CD14-positive monocyte (primary cell): ENCODE measurements at regions not wholly inside any gene's neighbourhood (a gene's known extent, or its start where the extent isn't known, plus 50 kb on each side); places are given as distances from the start of the nearest gene placed in this dataset.

ENCODE experiments used
- DNase-seq, 3 donors: peaks; one replicate each; pipeline ENCODE4 v3.0.0-alpha.2; 2011 to 2022
- H2AFZ ChIP-seq: 2 replicates; pipeline ENCODE4 v1.6.0; 2012; ENCODE audit warnings: mild to moderate bottlenecking, low read depth, low read length, inconsistent platforms; ENCODE audit not compliant: insufficient read depth, poor library complexity, severe bottlenecking
- H3K27ac ChIP-seq, 2 donors: 1 replicate in 1 of 2; 2 replicates in 1 of 2; pipeline ENCODE4 v1.5.1; 2012 to 2013; ENCODE audit warnings: low read length in 2 of 2, control low read depth in 1 of 2, inconsistent platforms in 1 of 2, low read depth in 1 of 2, mild to moderate bottlenecking in 1 of 2
- H3K27me3 ChIP-seq, 2 donors: one replicate each; pipeline versions ENCODE4 v1.6.0 to v1.6.1; 2011 to 2013; ENCODE audit warnings: low read length in 2 of 2; ENCODE audit not compliant: control insufficient read depth in 2 of 2, insufficient read depth in 2 of 2
- H3K36me3 ChIP-seq, 2 donors: replicated peaks in 1 of 2; 1 replicate in 1 of 2; 2 replicates in 1 of 2; pipeline versions ENCODE4 v1.5.1 to v1.6.1; 2012 to 2013; ENCODE audit warnings: low read length in 2 of 2, control low read depth in 1 of 2, inconsistent platforms in 1 of 2, mild to moderate bottlenecking in 1 of 2; ENCODE audit not compliant: insufficient read depth in 2 of 2, control insufficient read depth in 1 of 2
- H3K4me1 ChIP-seq, 2 donors: 1 replicate in 1 of 2; 2 replicates in 1 of 2; pipeline versions ENCODE4 v1.5.1 to v1.6.1; 2012 to 2013; ENCODE audit warnings: low read length in 2 of 2, control low read depth in 1 of 2, inconsistent platforms in 1 of 2, mild to moderate bottlenecking in 1 of 2, moderate library complexity in 1 of 2; ENCODE audit not compliant: insufficient read depth in 2 of 2, control insufficient read depth in 1 of 2
- H3K4me2 ChIP-seq: replicated peaks from 2 replicates; pipeline ENCODE3; 2012; ENCODE audit warnings: low read length, moderate library complexity, mild to moderate bottlenecking; ENCODE audit not compliant: poor library complexity, severe bottlenecking; ENCODE audit errors: extremely low read depth
- H3K4me3 ChIP-seq, 3 experiments: fragments of 200-600 bp in 1 of 3; sonication (generic) in 1 of 3; replicated peaks in 1 of 3; 1 replicate in 2 of 3; 2 replicates in 1 of 3; pipeline ENCODE4 v1.5.1; 2011 to 2013; ENCODE audit warnings: low read length in 3 of 3, mild to moderate bottlenecking in 3 of 3, control low read depth in 2 of 3, low read depth in 2 of 3, inconsistent platforms in 1 of 3, moderate library complexity in 1 of 3
- H3K79me2 ChIP-seq: 2 replicates; pipeline ENCODE4 v1.6.0; 2012; ENCODE audit warnings: mild to moderate bottlenecking, control low read depth, inconsistent platforms, low read length, moderate library complexity; ENCODE audit not compliant: insufficient read depth
- H3K9ac ChIP-seq: 2 replicates; pipeline ENCODE4 v1.6.0; 2017; ENCODE audit warnings: low read length, mild to moderate bottlenecking; ENCODE audit not compliant: insufficient read depth, poor library complexity, severe bottlenecking
- H3K9me3 ChIP-seq, 2 donors: replicated peaks in 1 of 2; 1 replicate in 1 of 2; 2 replicates in 1 of 2; pipeline versions ENCODE4 v1.5.1 to v1.6.1; 2012 to 2013; ENCODE audit warnings: low read length in 2 of 2, control low read depth in 1 of 2; ENCODE audit not compliant: control insufficient read depth in 1 of 2, insufficient read depth in 1 of 2
- H4K20me1 ChIP-seq: 2 replicates; pipeline ENCODE4 v1.6.0; 2012; ENCODE audit warnings: mild to moderate bottlenecking, low read length, control low read depth, moderate library complexity; ENCODE audit not compliant: insufficient read depth
- H3K27ac Mint-ChIP-seq, 7 donors: one replicate each; pipeline ENCODE4 v1.8.0; 2020; ENCODE audit warnings: mild to moderate bottlenecking in 7 of 7, mixed read lengths in 7 of 7, moderate library complexity in 6 of 7, inconsistent platforms in 2 of 7
- H3K27me3 Mint-ChIP-seq, 3 donors: one replicate each; pipeline ENCODE4 v1.8.0; 2021 to 2022; ENCODE audit warnings: low read depth in 3 of 3, mild to moderate bottlenecking in 3 of 3, mixed read lengths in 3 of 3, moderate library complexity in 3 of 3, inconsistent platforms in 1 of 3
- H3K36me3 Mint-ChIP-seq, 2 donors: one replicate each; pipeline ENCODE4 v1.8.0; 2020; ENCODE audit warnings: mixed read lengths in 2 of 2, inconsistent platforms in 1 of 2, mild to moderate bottlenecking in 1 of 2
- H3K4me1 Mint-ChIP-seq: one replicate; pipeline ENCODE4 v1.8.0; 2020; ENCODE audit warnings: mild to moderate bottlenecking, mixed read lengths
- H3K4me3 Mint-ChIP-seq, 2 donors: one replicate each; pipeline ENCODE4 v1.8.0; 2020; ENCODE audit warnings: mild to moderate bottlenecking in 2 of 2, mixed read lengths in 2 of 2, moderate library complexity in 1 of 2
- H3K9me3 Mint-ChIP-seq, 7 donors: one replicate each; pipeline ENCODE4 v1.8.0; 2020 to 2022; ENCODE audit warnings: mixed read lengths in 7 of 7, mild to moderate bottlenecking in 6 of 7, moderate library complexity in 6 of 7, inconsistent platforms in 2 of 7
- CTCF ChIP-seq: fragments of 200-600 bp; IDR thresholded peaks from one replicate; pipeline ENCODE4 v1.8.0; 2022; ENCODE audit warnings: antibody characterized with exemption, mild to moderate bottlenecking
- WGBS: methylation state at CpG from one replicate; pipeline ENCODE4 v1.1.5; 2013; ENCODE audit warnings: missing lambda C conversion rate; ENCODE audit not compliant: insufficient coverage; 5-methylcytosine and 5-hydroxymethylcytosine counted together
- intact Hi-C, 2 donors: fragments of 100-400 bp; cut with micrococcal nuclease; formaldehyde crosslinking; loops; one replicate each; pipeline versions ENCODE4 v1.15.0 to v1.15.1; 2023

GRCh38 chr2:241944821-241945220 is 75.3 kb downstream of the RTP5 start:
- H3K9me3 ChIP-seq, result peaks cover 0 to 6% of the 10 kb centered on the region in 2 donors
- TF ChIP-seq CTCF, result no peak
- Mint-ChIP-seq H3K9me3 (peaks cover 2 to 12% (median 9%) of the 10 kb centered on the region in 7 donors), H3K36me3 (no peaks in the 10 kb centered on the region), H3K4me3 (no peak overlapping the region), H3K4me1 (peaks cover 6% of the 10 kb centered on the region), H3K27ac (no peak overlapping the region), H3K27me3 (peaks cover 0 to 5% (median 1%) of the 10 kb centered on the region in 3 donors)
- WGBS, result 94% methylated on average over 11 of the region's 12 CpGs
- no peak overlapping the region for H3K4me2 ChIP-seq
- no peak overlapping the region for H3K9ac ChIP-seq
- intact Hi-C loops, result no loop called here
- H3K79me2 ChIP-seq, result no peaks in the 10 kb centered on the region
- H3K4me1 ChIP-seq, result no peaks in the 10 kb centered on the region
- H2AFZ ChIP-seq, result no peak overlapping the region
- H3K36me3 ChIP-seq, result no peaks in the 10 kb centered on the region
- H3K27me3 ChIP-seq, result no peaks in the 10 kb centered on the region
- H3K4me3 ChIP-seq, result no peak overlapping the region
- no peak overlapping the region for H3K27ac ChIP-seq
- no peaks in the 10 kb centered on the region for H4K20me1 ChIP-seq
- DNase-seq, result no peak

GRCh38 chr2:241945311-241945710 is 75.8 kb downstream of the RTP5 start:
- Histone ChIP-seq H4K20me1 (no peaks in the 10 kb centered on the region), H3K27ac (no peak overlapping the region), H3K36me3 (no peaks in the 10 kb centered on the region), H3K9ac (no peak overlapping the region), H3K79me2 (no peaks in the 10 kb centered on the region), H3K27me3 (no peaks in the 10 kb centered on the region), H3K4me2 (no peak overlapping the region), H3K4me3 (no peak overlapping the region), H3K4me1 (no peaks in the 10 kb centered on the region), H3K9me3 (peaks cover 0 to 5% of the 10 kb centered on the region in 2 donors), H2AFZ (no peak overlapping the region)
- TF ChIP-seq CTCF, result no peak
- H3K4me3 Mint-ChIP-seq, result no peak overlapping the region
- 98% methylated on average over 13 of the region's 15 CpGs for WGBS
- H3K27ac Mint-ChIP-seq, result no peak overlapping the region
- H3K36me3 Mint-ChIP-seq, result no peaks in the 10 kb centered on the region
- DNase-seq, result no peak
- peaks cover 6% of the 10 kb centered on the region for H3K4me1 Mint-ChIP-seq
- H3K9me3 Mint-ChIP-seq, result peaks cover 2 to 8% (median 6%) of the 10 kb centered on the region in 7 donors
- H3K27me3 Mint-ChIP-seq, result peaks cover 0 to 5% (median 4%) of the 10 kb centered on the region in 3 donors
- intact Hi-C loops, result no loop called here
